ENCODE measurements at regions not wholly inside any gene's neighbourhood (a gene's known extent, or its start where the extent isn't known, plus 50 kb on each side); places are given as distances from the start of the nearest gene placed in this dataset.

DNA sequence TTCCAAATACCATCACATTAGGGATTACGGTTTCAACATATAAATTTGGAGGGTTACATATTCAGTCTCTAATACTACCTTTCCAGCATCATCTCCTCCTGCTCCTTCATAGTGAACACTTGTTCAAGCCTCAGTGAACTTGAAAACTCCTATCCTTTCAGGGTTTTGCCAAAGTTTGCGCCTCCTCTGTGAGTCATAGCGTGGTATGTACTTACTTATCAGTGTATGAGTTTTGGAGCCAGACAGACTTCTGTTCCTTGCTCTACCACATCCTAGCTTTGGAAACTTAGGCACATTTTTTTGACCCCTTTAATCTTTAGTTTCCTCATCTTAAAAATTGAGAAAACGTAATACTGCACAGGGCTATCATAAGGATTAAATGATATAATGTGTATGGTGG is 160.1 kb upstream of the ZC3H12C start:
- no peak for DNase-seq (ENCODE audit: low read depth)
- TF ChIP-seq CTCF (conservative IDR thresholded peaks at IDR 0.05; ENCODE audit: control insufficient read depth, insufficient read depth, low read depth, low read length) = no peak
- H3K4me3 ChIP-seq (ENCODE audit: control insufficient read depth, low read depth, low read length) = no peak overlapping the region

- DNase-seq (ENCODE audit: low read depth) = no peak
- no peak for TF ChIP-seq CTCF (conservative IDR thresholded peaks at IDR 0.05; ENCODE audit: control insufficient read depth, insufficient read depth, low read depth, low read length)
- H3K4me3 ChIP-seq (ENCODE audit: control insufficient read depth, low read depth, low read length) = no peak overlapping the region
Observed at GRCh38 chr11:109934151-109934550, 159.0 kb upstream of the ZC3H12C start.

DNA sequence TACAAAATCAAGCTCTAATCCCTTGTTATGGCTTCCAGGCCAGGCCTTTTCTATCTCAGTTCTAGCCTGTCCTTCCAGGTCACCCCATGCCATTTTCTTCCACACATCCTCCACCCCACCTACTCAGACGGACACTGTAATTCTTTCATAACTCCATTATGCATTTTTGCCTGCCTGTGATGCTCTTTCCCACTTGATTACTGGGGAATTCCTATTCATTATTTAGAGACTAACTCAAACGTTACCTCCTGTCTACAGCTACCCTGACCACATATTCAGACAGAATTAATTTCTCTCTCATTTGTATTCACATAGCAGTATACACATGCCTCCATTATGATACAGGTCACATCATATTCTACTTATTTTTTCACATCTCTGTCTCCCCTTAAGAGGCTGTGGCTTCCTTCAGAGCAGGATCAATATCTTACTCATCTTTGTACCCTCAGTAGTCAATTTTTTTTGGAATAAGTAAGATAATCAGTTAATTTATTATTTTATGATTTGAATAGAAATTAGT is 156.5 kb upstream of the ZC3H12C start:
- DNase-seq (ENCODE audit: low read depth) = no peak
- TF ChIP-seq CTCF (conservative IDR thresholded peaks at IDR 0.05; ENCODE audit: control insufficient read depth, insufficient read depth, low read depth, low read length) = no peak
- no peak overlapping the region for H3K4me3 ChIP-seq (ENCODE audit: control insufficient read depth, low read depth, low read length)

- TF ChIP-seq CTCF (conservative IDR thresholded peaks at IDR 0.05; ENCODE audit: control insufficient read depth, insufficient read depth, low read depth, low read length) = no peak
- no peak for DNase-seq (ENCODE audit: low read depth)
Observed at GRCh38 chr11:109937968-109938367, 155.2 kb upstream of the ZC3H12C start.

GRCh38 chr11:109939166-109939810 is 153.9 kb upstream of the ZC3H12C start:
- DNase-seq (ENCODE audit: low read depth) = peak; percentile 85
- peak; percentile 83 for TF ChIP-seq CTCF (conservative IDR thresholded peaks at IDR 0.05; ENCODE audit: control insufficient read depth, insufficient read depth, low read depth, low read length)
- H3K4me3 ChIP-seq (ENCODE audit: control insufficient read depth, low read depth, low read length) = no peak overlapping the region

More at GRCh38 chr11:109937968-109938367, 155.2 kb upstream of the ZC3H12C start:
- H3K4me3 ChIP-seq (ENCODE audit: control insufficient read depth, low read depth, low read length) = no peak overlapping the region

- peak; percentile 91 for DNase-seq (ENCODE audit: low read depth)
- no peak for TF ChIP-seq CTCF (conservative IDR thresholded peaks at IDR 0.05; ENCODE audit: control insufficient read depth, insufficient read depth, low read depth, low read length)
- H3K4me3 ChIP-seq (ENCODE audit: control insufficient read depth, low read depth, low read length) = no peak overlapping the region
Observed at GRCh38 chr11:109940816-109941215, 152.4 kb upstream of the ZC3H12C start.

All from fibroblast of mammary gland (primary cell).